ENCODE measurements at regions not wholly inside any gene's neighbourhood (a gene's known extent, or its start where the extent isn't known, plus 50 kb on each side); places are given as distances from the start of the nearest gene placed in this dataset.

- TF ChIP-seq POLR2A (IDR thresholded peaks at IDR 0.05; ENCODE audit: low read length) = no peak
- no peak for TF ChIP-seq GATA1 (IDR thresholded peaks at IDR 0.05; ENCODE audit: low read depth, low read length)
Observed at GRCh38 chr18:76620321-76621170, 125.5 kb upstream of the ZNF516 start.
